CD4-positive, alpha-beta T cell (primary cell): ENCODE measurements at regions not wholly inside any gene's neighbourhood (a gene's known extent, or its start where the extent isn't known, plus 50 kb on each side); places are given as distances from the start of the nearest gene placed in this dataset.

Source experiments
- ATAC-seq: fragments of 200-7000 bp; cut with Tn5 transposase; one replicate; pipeline ENCODE4 v1.10.0; 2022; ENCODE audit warnings: mild to moderate bottlenecking; ENCODE audit not compliant: poor library complexity
- CTCF ChIA-PET: fragments of 350-600 bp; sonication (Branson Sonifier 250); formaldehyde crosslinking; loops from one replicate; lab custom pipeline; 2021; ENCODE audit warnings: antibody characterized with exemption, inconsistent platforms; lab: Charles Lee
- POLR2A ChIA-PET: fragments of 350-600 bp; sonication (Branson Sonifier 250); formaldehyde crosslinking; loops from one replicate; lab custom pipeline; 2021; ENCODE audit warnings: antibody characterized with exemption, inconsistent platforms; lab: Charles Lee
- DNase-seq, 14 experiments: peaks; one replicate each; pipeline ENCODE4 v3.0.0-alpha.2; 2013 to 2020; ENCODE audit warnings: mixed read lengths in 2 of 14
- H3K27ac ChIP-seq, 2 donors: one replicate each; pipeline versions ENCODE4 v1.5.1 to v1.7.0; 2013; ENCODE audit warnings: low read length in 2 of 2, low read depth in 1 of 2, mild to moderate bottlenecking in 1 of 2
- H3K27me3 ChIP-seq, 2 experiments: 1 replicate in 1 of 2; 2 replicates in 1 of 2; pipeline versions ENCODE4 v1.6.1 to v1.7.0; 2013; ENCODE audit warnings: low read length in 2 of 2, control low read depth in 1 of 2, mild to moderate bottlenecking in 1 of 2, moderate library complexity in 1 of 2; ENCODE audit not compliant: insufficient read depth in 2 of 2, control insufficient read depth in 1 of 2
- H3K36me3 ChIP-seq: one replicate; pipeline ENCODE4 v1.6.1; 2013; ENCODE audit warnings: low read length, control low read depth; ENCODE audit not compliant: insufficient read depth
- H3K4me1 ChIP-seq: one replicate; pipeline ENCODE4 v1.6.1; 2013; ENCODE audit warnings: low read length, control low read depth; ENCODE audit not compliant: insufficient read depth
- H3K4me3 ChIP-seq: one replicate; pipeline ENCODE4 v1.5.1; 2013; ENCODE audit warnings: mild to moderate bottlenecking, low read length, moderate library complexity
- H3K9me3 ChIP-seq, 2 experiments: 1 replicate in 1 of 2; 2 replicates in 1 of 2; pipeline versions ENCODE4 v1.6.1 to v1.7.0; 2013; ENCODE audit warnings: low read length in 2 of 2, mild to moderate bottlenecking in 2 of 2, control low read depth in 1 of 2, moderate library complexity in 1 of 2; ENCODE audit not compliant: control insufficient read depth in 1 of 2, insufficient read depth in 1 of 2
- H3K27ac Mint-ChIP-seq: one replicate; pipeline ENCODE4 v1.8.0; 2020; ENCODE audit warnings: mixed read lengths
- H3K27me3 Mint-ChIP-seq: one replicate; pipeline ENCODE4 v1.8.0; 2021; ENCODE audit warnings: mixed read lengths
- H3K36me3 Mint-ChIP-seq: one replicate; pipeline ENCODE4 v1.8.0; 2021; ENCODE audit warnings: low read depth, mixed read lengths
- H3K4me1 Mint-ChIP-seq: one replicate; pipeline ENCODE4 v1.8.0; 2021; ENCODE audit warnings: low read depth, mixed read lengths
- H3K4me3 Mint-ChIP-seq: one replicate; pipeline ENCODE4 v1.8.0; 2020; ENCODE audit warnings: mild to moderate bottlenecking, mixed read lengths
- H3K9me3 Mint-ChIP-seq: one replicate; pipeline ENCODE4 v1.8.0; 2020; ENCODE audit warnings: mixed read lengths
- CTCF ChIP-seq: fragments of 200-600 bp; IDR thresholded peaks from one replicate; pipeline ENCODE4 v1.8.0; 2022; ENCODE audit warnings: antibody characterized with exemption, mild to moderate bottlenecking
- intact Hi-C, 2 experiments: fragments of 100-400 bp; cut with DNase I in 1 of 2; cut with micrococcal nuclease in 1 of 2; formaldehyde crosslinking; loops; one replicate each; pipeline versions ENCODE4 v1.15.1 to v1.9.0; 2023 to 2025; cut with DNase I, micrococcal nuclease

GRCh38 chr10:65622608-65623007 is 1303.2 kb upstream of the LRRTM3 start:
- Mint-ChIP-seq H3K4me3 (no peak overlapping the region), H3K4me1 (no peaks in the 10 kb centered on the region), H3K9me3 (peaks cover 4% of the 10 kb centered on the region), H3K27ac (no peak overlapping the region), H3K36me3 (no peaks in the 10 kb centered on the region), H3K27me3 (no peaks in the 10 kb centered on the region)
- ChIA-PET POLR2A (no interaction called here), CTCF (no interaction called here)
- H3K36me3 ChIP-seq = no peaks in the 10 kb centered on the region
- no peaks in the 10 kb centered on the region for H3K27me3 ChIP-seq
- H3K9me3 ChIP-seq = peaks cover 0 to 3% of the 10 kb centered on the region in 2 experiments
- no peaks in the 10 kb centered on the region for H3K4me1 ChIP-seq
- no peak for TF ChIP-seq CTCF
- ATAC-seq (no peak), DNase-seq (no peak)
- no peak overlapping the region for H3K27ac ChIP-seq
- H3K4me3 ChIP-seq = no peak overlapping the region
- intact Hi-C loops = no loop called here

DNA sequence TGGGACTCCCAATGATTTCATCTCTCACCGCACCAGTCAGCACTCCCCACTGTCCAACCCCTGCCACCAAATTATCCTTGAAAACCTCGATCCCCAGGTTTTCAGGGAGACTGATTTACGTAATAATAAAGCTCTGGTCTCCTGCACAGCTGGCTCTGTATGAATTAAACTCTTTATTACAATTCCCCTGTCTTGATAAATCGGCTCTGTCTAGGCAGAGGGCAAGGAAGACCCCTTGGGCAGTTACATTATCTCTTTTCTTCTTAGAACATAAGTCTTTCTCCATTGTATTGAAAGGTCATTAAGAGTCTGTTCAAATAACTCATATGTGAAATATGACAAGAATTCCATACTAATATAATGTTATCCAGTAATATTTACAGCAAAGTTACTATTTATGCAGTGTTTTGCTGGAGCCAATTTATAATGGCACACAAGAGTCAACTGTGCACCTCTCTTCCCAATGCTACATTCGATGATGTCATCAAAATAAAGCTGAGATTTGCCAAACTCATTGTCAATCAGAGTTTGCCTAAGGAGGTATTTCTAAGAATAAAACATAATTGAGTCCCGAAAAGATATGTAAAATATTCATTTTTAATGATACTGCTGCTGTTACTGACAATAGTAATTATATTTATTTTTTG is 1297.2 kb upstream of the LRRTM3 start:
- DNase-seq = no peak
- no peak overlapping the region for H3K4me3 ChIP-seq
- H3K36me3 ChIP-seq = no peaks in the 10 kb centered on the region
- Mint-ChIP-seq H3K27me3 (no peaks in the 10 kb centered on the region), H3K36me3 (no peaks in the 10 kb centered on the region), H3K9me3 (peaks cover 4% of the 10 kb centered on the region), H3K4me3 (no peak overlapping the region), H3K4me1 (no peaks in the 10 kb centered on the region), H3K27ac (no peak overlapping the region)
- no peak overlapping the region for H3K27ac ChIP-seq
- H3K9me3 ChIP-seq = peaks cover 3 to 5% of the 10 kb centered on the region in 2 experiments
- no peaks in the 10 kb centered on the region for H3K27me3 ChIP-seq
- no peaks in the 10 kb centered on the region for H3K4me1 ChIP-seq
- intact Hi-C loops = no loop called here
- CTCF ChIA-PET = no interaction called here
- no peak for ATAC-seq
- TF ChIP-seq CTCF = no peak
- POLR2A ChIA-PET = no interaction called here

DNA sequence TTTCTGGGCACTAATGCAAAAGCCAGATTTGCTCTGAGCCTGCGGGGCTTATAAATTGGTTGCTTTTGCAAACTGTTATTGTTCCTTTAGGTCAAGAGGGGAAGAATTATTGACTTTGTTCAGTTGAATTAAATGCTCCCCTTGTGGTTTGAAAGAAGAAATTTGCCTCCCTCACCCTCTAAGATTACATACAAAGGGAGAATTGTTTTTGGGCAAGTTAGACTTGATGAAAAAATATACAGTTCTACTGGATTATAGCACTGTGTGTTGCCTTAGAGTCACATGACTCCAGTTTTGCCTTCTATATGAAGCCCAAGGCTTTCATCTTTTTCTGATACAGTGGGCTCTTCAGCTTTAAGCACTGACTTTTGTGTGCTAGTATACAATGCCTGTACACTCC is 1265.8 kb upstream of the LRRTM3 start:
- no peak overlapping the region for H3K4me3 Mint-ChIP-seq
- no peak for DNase-seq
- ChIA-PET CTCF (no interaction called here), POLR2A (no interaction called here)
- no peaks in the 10 kb centered on the region for H3K4me1 Mint-ChIP-seq
- peaks cover 4 to 5% of the 10 kb centered on the region in 2 experiments for H3K9me3 ChIP-seq
- H3K27ac Mint-ChIP-seq = no peak overlapping the region
- H3K36me3 ChIP-seq = no peaks in the 10 kb centered on the region
- H3K27me3 Mint-ChIP-seq = no peaks in the 10 kb centered on the region
- no peak for TF ChIP-seq CTCF
- H3K4me3 ChIP-seq = no peak overlapping the region
- no peak for ATAC-seq
- no peaks in the 10 kb centered on the region for H3K4me1 ChIP-seq
- H3K36me3 Mint-ChIP-seq = no peaks in the 10 kb centered on the region
- H3K27me3 ChIP-seq = no peaks in the 10 kb centered on the region
- no peak overlapping the region for H3K27ac ChIP-seq
- intact Hi-C loops = no loop called here
- peaks cover 10% of the 10 kb centered on the region for H3K9me3 Mint-ChIP-seq
